DMS153 treated with DMSO at 0.1 percent for 48 hours (cell line): ENCODE measurements at regions not wholly inside any gene's neighbourhood (a gene's known extent, or its start where the extent isn't known, plus 50 kb on each side); places are given as distances from the start of the nearest gene placed in this dataset.

Experiments used
- DNase-seq: peaks from one replicate; lab custom pipeline; 2025; ENCODE audit not compliant: unreplicated experiment; lab: John Stamatoyannopoulos, UW

- DNase-seq, result no peak
These were observed 182.6 kb downstream of the TRPC6 start for GRCh38 chr11:101401245-101401644.

GRCh38 chr11:101397979-101398378, 185.8 kb downstream of the TRPC6 start:
- no peak for DNase-seq

GRCh38 chr11:101390539-101390938, 193.3 kb downstream of the TRPC6 start:
- DNase-seq, result peak; percentile 1

- no peak for DNase-seq
These were observed 214.0 kb downstream of the TRPC6 start for GRCh38 chr11:101369835-101370234.

GRCh38 chr11:101363706-101364275, 220.0 kb downstream of the TRPC6 start:
- DNase-seq, result no peak

GRCh38 chr11:101362643-101363042, 221.2 kb downstream of the TRPC6 start:
- DNase-seq, result no peak

- DNase-seq, result no peak
These were observed 226.0 kb downstream of the TRPC6 start for GRCh38 chr11:101357771-101358170.

- no peak for DNase-seq
These were observed 225.2 kb upstream of the PGR start for GRCh38 chr11:101354801-101355200.

- no peak for DNase-seq
These were observed 219.2 kb upstream of the PGR start for GRCh38 chr11:101348786-101349185.

- no peak for DNase-seq
These were observed 217.0 kb upstream of the PGR start for GRCh38 chr11:101346591-101346990.

GRCh38 chr11:101345891-101346290, 216.3 kb upstream of the PGR start:
- DNase-seq, result no peak

- DNase-seq, result no peak
These were observed 212.7 kb upstream of the PGR start for GRCh38 chr11:101342307-101342706.

- DNase-seq, result no peak
These were observed 212.0 kb upstream of the PGR start for GRCh38 chr11:101341578-101341977.

GRCh38 chr11:101336858-101337257, 207.2 kb upstream of the PGR start:
- DNase-seq, result no peak

GRCh38 chr11:101336155-101336554, 206.5 kb upstream of the PGR start:
- no peak for DNase-seq

GRCh38 chr11:101334581-101334980, 205.0 kb upstream of the PGR start:
- no peak for DNase-seq

GRCh38 chr11:101331411-101331810, 201.8 kb upstream of the PGR start:
- DNase-seq, result no peak

- no peak for DNase-seq
These were observed 198.3 kb upstream of the PGR start for GRCh38 chr11:101327908-101328307.

GRCh38 chr11:101326141-101326540, 196.5 kb upstream of the PGR start:
- DNase-seq, result no peak

GRCh38 chr11:101323997-101324396, 194.4 kb upstream of the PGR start:
- no peak for DNase-seq

- DNase-seq, result no peak
These were observed 191.6 kb upstream of the PGR start for GRCh38 chr11:101321222-101321621.

GRCh38 chr11:101306721-101307120, 177.1 kb upstream of the PGR start:
- no peak for DNase-seq

- DNase-seq, result no peak
These were observed 175.9 kb upstream of the PGR start for GRCh38 chr11:101305496-101305895.

- no peak for DNase-seq
These were observed 169.6 kb upstream of the PGR start for GRCh38 chr11:101299210-101299609.
